SK-N-SH treated with all-trans-retinoic acid at 6 μM for 48 hours (cell line): ENCODE measurements at regions not wholly inside any gene's neighbourhood (a gene's known extent, or its start where the extent isn't known, plus 50 kb on each side); places are given as distances from the start of the nearest gene placed in this dataset.

ENCODE experiments used
- ATAC-seq: fragments of 200-7000 bp; cut with Tn5 transposase; 3 replicates; pipeline ENCODE4 v1.9.1; 2020; ENCODE audit warnings: mild to moderate bottlenecking, moderate library complexity
- BACH2 ChIP-seq: fragments of 250-450 bp; sonication (Bioruptor Pico); IDR thresholded peaks from 2 replicates; pipeline ENCODE4 v1.9.0; 2021; ENCODE audit warnings: mild to moderate bottlenecking, borderline replicate concordance
- CREB5 ChIP-seq: fragments of 250-450 bp; sonication (Bioruptor Pico); IDR thresholded peaks from 2 replicates; pipeline ENCODE4 v1.5.1; 2020; ENCODE audit warnings: low read depth, mild to moderate bottlenecking, moderate library complexity
- CSDC2 ChIP-seq: fragments of 250-450 bp; sonication (Bioruptor Pico); IDR thresholded peaks from 2 replicates; pipeline ENCODE4 v1.5.0; 2020; ENCODE audit warnings: mild to moderate bottlenecking, moderate library complexity
- CSRNP3 ChIP-seq: fragments of 250-450 bp; sonication (Bioruptor Pico); IDR thresholded peaks from 2 replicates; pipeline ENCODE4 v1.5.1; 2021; ENCODE audit warnings: mild to moderate bottlenecking, moderate library complexity
- ESRRG ChIP-seq: fragments of 250-450 bp; sonication (Bioruptor Pico); IDR thresholded peaks from 2 replicates; pipeline ENCODE4 v1.6.1; 2021; ENCODE audit warnings: mild to moderate bottlenecking
- GLIS3 ChIP-seq: fragments of 250-450 bp; sonication (Bioruptor Pico); IDR thresholded peaks from 2 replicates; pipeline ENCODE4 v1.5.0; 2020; ENCODE audit warnings: mild to moderate bottlenecking, moderate library complexity
- ISL1 ChIP-seq: fragments of 250-450 bp; sonication (Bioruptor Pico); IDR thresholded peaks from 2 replicates; pipeline ENCODE4 v2.1.2; 2022; ENCODE audit warnings: mild to moderate bottlenecking, moderate library complexity
- OSR1 ChIP-seq: fragments of 250-450 bp; sonication (Bioruptor Pico); IDR thresholded peaks from 2 replicates; pipeline ENCODE4 v1.8.0; 2022; ENCODE audit warnings: moderate library complexity, mild to moderate bottlenecking, inconsistent platforms
- PATZ1 ChIP-seq: fragments of 250-450 bp; sonication (Bioruptor Pico); IDR thresholded peaks from 2 replicates; pipeline ENCODE4 v1.8.0; 2020; ENCODE audit warnings: mild to moderate bottlenecking, moderate library complexity, borderline replicate concordance
- POU6F1 ChIP-seq: fragments of 250-450 bp; sonication (Bioruptor Pico); IDR thresholded peaks from 2 replicates; pipeline ENCODE4 v1.8.0; 2021; ENCODE audit warnings: low read depth, mild to moderate bottlenecking, moderate library complexity, borderline replicate concordance
- PPARA ChIP-seq: fragments of 250-450 bp; sonication (Bioruptor Pico); IDR thresholded peaks from 2 replicates; pipeline ENCODE4 v1.5.0; 2020; ENCODE audit warnings: mild to moderate bottlenecking, borderline replicate concordance
- RARB ChIP-seq: fragments of 250-450 bp; sonication (Bioruptor Pico); IDR thresholded peaks from 2 replicates; pipeline ENCODE4 v1.8.0; 2021; ENCODE audit warnings: mild to moderate bottlenecking, moderate library complexity
- SNAI2 ChIP-seq: fragments of 250-450 bp; sonication (Bioruptor Pico); IDR thresholded peaks from 2 replicates; pipeline ENCODE4 v1.5.0; 2020; ENCODE audit warnings: mild to moderate bottlenecking, moderate library complexity
- TCF4 ChIP-seq: fragments of 250-450 bp; sonication (Bioruptor Pico); IDR thresholded peaks from 2 replicates; pipeline ENCODE4 v1.8.0; 2021; ENCODE audit warnings: mild to moderate bottlenecking, moderate library complexity, borderline replicate concordance
- TOX ChIP-seq: fragments of 250-450 bp; sonication (Bioruptor Pico); IDR thresholded peaks from 2 replicates; pipeline ENCODE4 v1.8.0; 2021; ENCODE audit warnings: mild to moderate bottlenecking, moderate library complexity, borderline replicate concordance
- TSHZ2 ChIP-seq: fragments of 250-450 bp; sonication (Bioruptor Pico); IDR thresholded peaks from 2 replicates; pipeline ENCODE4 v1.5.0; 2020; ENCODE audit warnings: mild to moderate bottlenecking, moderate library complexity
- ZC3H10 ChIP-seq: fragments of 250-450 bp; sonication (Bioruptor Pico); IDR thresholded peaks from 2 replicates; pipeline ENCODE4 v1.5.1; 2021; ENCODE audit warnings: mild to moderate bottlenecking, moderate library complexity
- ZFP3 ChIP-seq: fragments of 250-450 bp; sonication (Bioruptor Pico); IDR thresholded peaks from 2 replicates; pipeline ENCODE4 v1.5.0; 2020; ENCODE audit warnings: mild to moderate bottlenecking, moderate library complexity
- ZFP30 ChIP-seq: fragments of 450-650 bp; formaldehyde crosslinking; IDR thresholded peaks from 2 replicates; pipeline ENCODE4 v1.5.0; 2022; ENCODE audit warnings: mild to moderate bottlenecking, moderate library complexity
- ZNF565 ChIP-seq: fragments of 450-650 bp; formaldehyde crosslinking; conservative IDR thresholded peaks from 2 replicates; pipeline ENCODE4 v1.5.0; 2020; ENCODE audit warnings: low read depth, mild to moderate bottlenecking, moderate library complexity
- ZNF8 ChIP-seq: fragments of 450-650 bp; formaldehyde crosslinking; IDR thresholded peaks from 2 replicates; pipeline ENCODE4 v1.5.0; 2020; ENCODE audit warnings: mild to moderate bottlenecking, moderate library complexity

- TF ChIP-seq BACH2 (CRISPR knock-in tag) (no peak), PPARA (no peak), ZC3H10 (CRISPR knock-in tag) (no peak), GLIS3 (CRISPR knock-in tag) (no peak), RARB (no peak), TCF4 (CRISPR knock-in tag) (no peak), SNAI2 (CRISPR knock-in tag) (no peak), CSDC2 (no peak), CREB5 (CRISPR knock-in tag) (no peak), TOX (CRISPR knock-in tag) (no peak), ZFP3 (CRISPR knock-in tag) (no peak), PATZ1 (no peak), TSHZ2 (CRISPR knock-in tag) (no peak), OSR1 (CRISPR knock-in tag) (no peak), ZNF8 (no peak), CSRNP3 (CRISPR knock-in tag) (no peak), POU6F1 (CRISPR knock-in tag) (no peak), ZFP30 (CRISPR knock-in tag) (no peak)
Observed at GRCh38 chr2:66721776-66722175, 286.9 kb downstream of the MEIS1 start.

GRCh38 chr2:66724241-66724640 is 289.3 kb downstream of the MEIS1 start:
- no peak for TF ChIP-seq ESRRG
- no peak for TF ChIP-seq GLIS3 (CRISPR knock-in tag)
- TF ChIP-seq PPARA: no peak
- no peak for TF ChIP-seq TSHZ2 (CRISPR knock-in tag)
- TF ChIP-seq OSR1 (CRISPR knock-in tag): no peak
- no peak for TF ChIP-seq ISL1 (CRISPR knock-in tag)
- TF ChIP-seq PATZ1: no peak
- no peak for TF ChIP-seq ZNF565 (CRISPR knock-in tag)
- ATAC-seq: no peak

More at GRCh38 chr2:66721776-66722175, 286.9 kb downstream of the MEIS1 start:
- ATAC-seq: no peak
